ENCODE measurements at regions not wholly inside any gene's neighbourhood (a gene's known extent, or its start where the extent isn't known, plus 50 kb on each side); places are given as distances from the start of the nearest gene placed in this dataset.

DNA sequence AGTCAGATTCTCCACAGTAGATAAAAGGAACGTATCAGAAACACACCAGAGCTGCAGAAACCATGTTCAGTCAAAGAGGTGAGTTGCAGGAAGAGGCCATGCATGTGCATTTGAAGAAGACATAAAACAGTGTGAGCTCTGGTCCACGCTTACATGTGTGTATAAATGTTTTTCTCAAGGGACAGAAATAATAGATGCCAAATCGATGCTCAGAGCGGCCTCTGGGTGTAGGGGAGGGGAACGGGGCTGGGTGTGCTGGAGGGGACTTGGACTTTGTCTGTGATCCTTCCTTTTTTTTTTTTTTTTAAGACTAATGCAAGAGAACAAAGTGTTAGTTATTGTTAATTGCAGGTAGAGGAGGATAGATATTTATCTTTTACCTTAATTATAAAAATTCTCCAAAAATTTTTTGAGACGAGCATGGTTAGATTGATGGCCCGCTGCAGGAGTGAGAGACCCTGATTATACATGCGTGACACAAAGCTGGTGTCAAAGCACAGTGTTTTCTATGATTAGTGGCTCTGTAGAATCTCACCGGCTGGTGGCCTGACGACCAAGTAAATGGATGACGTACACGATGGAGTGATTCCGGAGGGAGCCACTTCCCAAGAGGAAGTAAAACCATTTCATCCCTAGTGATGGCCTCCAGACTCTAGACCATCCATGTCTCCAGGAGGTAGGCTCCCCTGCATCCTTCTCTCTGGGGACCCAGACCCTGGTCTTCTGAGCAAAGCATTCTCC lies 240.2 kb downstream of the ENGASE start:
- TF ChIP-seq CREB1 (IDR thresholded peaks at IDR 0.05; ENCODE audit: low read depth) (no peak), EP300 (IDR thresholded peaks at IDR 0.05; ENCODE audit: borderline replicate concordance) (no peak), RAD21 (IDR thresholded peaks at IDR 0.05; ENCODE audit: low read depth) (no peak), TAF1 (IDR thresholded peaks at IDR 0.05; ENCODE audit: low read depth) (no peak)
- TF ChIP-seq, protein P1, sequence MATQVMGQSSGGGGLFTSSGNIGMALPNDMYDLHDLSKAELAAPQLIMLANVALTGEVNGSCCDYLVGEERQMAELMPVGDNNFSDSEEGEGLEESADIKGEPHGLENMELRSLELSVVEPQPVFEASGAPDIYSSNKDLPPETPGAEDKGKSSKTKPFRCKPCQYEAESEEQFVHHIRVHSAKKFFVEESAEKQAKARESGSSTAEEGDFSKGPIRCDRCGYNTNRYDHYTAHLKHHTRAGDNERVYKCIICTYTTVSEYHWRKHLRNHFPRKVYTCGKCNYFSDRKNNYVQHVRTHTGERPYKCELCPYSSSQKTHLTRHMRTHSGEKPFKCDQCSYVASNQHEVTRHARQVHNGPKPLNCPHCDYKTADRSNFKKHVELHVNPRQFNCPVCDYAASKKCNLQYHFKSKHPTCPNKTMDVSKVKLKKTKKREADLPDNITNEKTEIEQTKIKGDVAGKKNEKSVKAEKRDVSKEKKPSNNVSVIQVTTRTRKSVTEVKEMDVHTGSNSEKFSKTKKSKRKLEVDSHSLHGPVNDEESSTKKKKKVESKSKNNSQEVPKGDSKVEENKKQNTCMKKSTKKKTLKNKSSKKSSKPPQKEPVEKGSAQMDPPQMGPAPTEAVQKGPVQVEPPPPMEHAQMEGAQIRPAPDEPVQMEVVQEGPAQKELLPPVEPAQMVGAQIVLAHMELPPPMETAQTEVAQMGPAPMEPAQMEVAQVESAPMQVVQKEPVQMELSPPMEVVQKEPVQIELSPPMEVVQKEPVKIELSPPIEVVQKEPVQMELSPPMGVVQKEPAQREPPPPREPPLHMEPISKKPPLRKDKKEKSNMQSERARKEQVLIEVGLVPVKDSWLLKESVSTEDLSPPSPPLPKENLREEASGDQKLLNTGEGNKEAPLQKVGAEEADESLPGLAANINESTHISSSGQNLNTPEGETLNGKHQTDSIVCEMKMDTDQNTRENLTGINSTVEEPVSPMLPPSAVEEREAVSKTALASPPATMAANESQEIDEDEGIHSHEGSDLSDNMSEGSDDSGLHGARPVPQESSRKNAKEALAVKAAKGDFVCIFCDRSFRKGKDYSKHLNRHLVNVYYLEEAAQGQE (IDR thresholded peaks at IDR 0.05; ENCODE audit: low read depth), result no peak
- TF ChIP-seq, protein P2, sequence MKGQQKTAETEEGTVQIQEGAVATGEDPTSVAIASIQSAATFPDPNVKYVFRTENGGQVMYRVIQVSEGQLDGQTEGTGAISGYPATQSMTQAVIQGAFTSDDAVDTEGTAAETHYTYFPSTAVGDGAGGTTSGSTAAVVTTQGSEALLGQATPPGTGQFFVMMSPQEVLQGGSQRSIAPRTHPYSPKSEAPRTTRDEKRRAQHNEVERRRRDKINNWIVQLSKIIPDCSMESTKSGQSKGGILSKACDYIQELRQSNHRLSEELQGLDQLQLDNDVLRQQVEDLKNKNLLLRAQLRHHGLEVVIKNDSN (IDR thresholded peaks at IDR 0.05), result no peak
